ENCODE measurements at regions not wholly inside any gene's neighbourhood (a gene's known extent, or its start where the extent isn't known, plus 50 kb on each side); places are given as distances from the start of the nearest gene placed in this dataset.

GRCh38 chr4:107094976-107095375, 58.9 kb upstream of the DKK2 start:
- no peak for DNase-seq (ENCODE audit: low read depth in 2 of 2)

- no peak for DNase-seq (ENCODE audit: low read depth in 2 of 2)
Measured at GRCh38 chr4:107094332-107094731, 58.2 kb upstream of the DKK2 start.

Measured in fibroblast of skin of left biceps (primary cell).